ENCODE measurements at regions not wholly inside any gene's neighbourhood (a gene's known extent, or its start where the extent isn't known, plus 50 kb on each side); places are given as distances from the start of the nearest gene placed in this dataset.

GRCh38 chr2:217118559-217119284, 258.9 kb upstream of the TNP1 start:
- no peak for TF ChIP-seq CTCF (conservative IDR thresholded peaks at IDR 0.05 in 1 of 2, IDR thresholded peaks at IDR 0.05 in 1 of 2; ENCODE audit: extremely low read depth in 1 of 2, insufficient read depth in 1 of 2, low read depth in 1 of 2, low read length in 2 of 2)
- TF ChIP-seq EZH2 (IDR thresholded peaks at IDR 0.05; ENCODE audit: borderline replicate concordance, low read length): no peak
